ENCODE measurements at regions not wholly inside any gene's neighbourhood (a gene's known extent, or its start where the extent isn't known, plus 50 kb on each side); places are given as distances from the start of the nearest gene placed in this dataset.

- TF ChIP-seq CTCF (IDR thresholded peaks at IDR 0.05) (no peak), POLR2A (IDR thresholded peaks at IDR 0.05) (no peak), EP300 (IDR thresholded peaks at IDR 0.05) (no peak)
These were observed 256.0 kb upstream of the TCERG1L start for GRCh38 chr10:131567279-131568162.
